Astrocyte of the cerebellum (primary cell): ENCODE measurements at regions not wholly inside any gene's neighbourhood (a gene's known extent, or its start where the extent isn't known, plus 50 kb on each side); places are given as distances from the start of the nearest gene placed in this dataset.

ENCODE experiments used
- DNase-seq: peaks from one replicate; pipeline ENCODE4 v3.0.0-alpha.2; 2011; ENCODE audit warnings: low read depth
- H3K4me3 ChIP-seq: 2 replicates; pipeline ENCODE4 v1.5.1; 2011; ENCODE audit warnings: mild to moderate bottlenecking, low read depth, low read length, moderate library complexity
- in situ Hi-C: cut with HindIII; loops from 2 replicates; pipeline ENCODE4 v1.10.0; 2017; ENCODE audit warnings: low sequenced_read_pairs
- TF ChIP-seq, protein P1 (sequence below): IDR thresholded peaks from 2 replicates; pipeline ENCODE4 v1.5.1; 2012; ENCODE audit warnings: low read length, low read depth, moderate library complexity, mild to moderate bottlenecking; ENCODE audit errors: missing control alignments

DNA sequence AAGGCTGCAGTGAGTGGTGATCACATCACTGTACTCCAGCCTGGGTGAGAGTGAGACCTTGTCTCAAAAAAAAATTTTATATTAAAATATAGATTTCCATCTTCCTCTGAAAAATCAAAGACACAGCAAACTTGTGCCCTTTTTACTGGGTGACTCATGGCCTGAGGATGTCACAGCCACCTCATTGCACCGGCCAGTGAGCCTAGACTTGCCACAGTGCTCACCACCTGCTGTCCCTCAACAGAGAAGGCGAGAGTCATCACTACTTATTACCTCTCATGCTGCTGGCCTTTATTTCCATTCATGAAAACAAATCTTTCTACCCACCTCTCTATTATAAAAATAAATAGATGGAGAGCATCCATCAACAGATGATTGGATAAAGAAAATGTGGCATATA, 295.8 kb downstream of the PREX1 start:
- in situ Hi-C loops: no loop called here

DNA sequence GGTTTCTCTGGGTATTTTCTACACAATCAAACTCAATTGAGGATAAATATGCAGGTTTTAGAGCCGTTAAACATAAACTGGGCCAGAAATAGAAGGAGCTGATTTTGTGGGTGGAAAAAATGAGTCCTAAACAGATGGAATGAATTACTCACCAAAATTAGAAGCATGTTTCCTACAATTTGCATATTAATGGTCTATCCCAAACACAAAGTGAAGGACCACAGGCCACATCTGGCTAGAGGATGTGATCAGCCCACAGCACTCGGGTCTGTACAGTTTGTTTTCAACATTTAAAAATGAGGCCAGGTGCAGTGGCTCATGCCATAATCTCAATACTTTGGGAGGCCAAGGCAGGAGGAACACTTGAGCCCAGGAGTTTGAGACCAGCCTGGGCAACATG, 296.3 kb downstream of the PREX1 start:
- in situ Hi-C loops: no loop called here

More for the DNA sequence above, 295.8 kb downstream of the PREX1 start:
- TF ChIP-seq, protein P1, sequence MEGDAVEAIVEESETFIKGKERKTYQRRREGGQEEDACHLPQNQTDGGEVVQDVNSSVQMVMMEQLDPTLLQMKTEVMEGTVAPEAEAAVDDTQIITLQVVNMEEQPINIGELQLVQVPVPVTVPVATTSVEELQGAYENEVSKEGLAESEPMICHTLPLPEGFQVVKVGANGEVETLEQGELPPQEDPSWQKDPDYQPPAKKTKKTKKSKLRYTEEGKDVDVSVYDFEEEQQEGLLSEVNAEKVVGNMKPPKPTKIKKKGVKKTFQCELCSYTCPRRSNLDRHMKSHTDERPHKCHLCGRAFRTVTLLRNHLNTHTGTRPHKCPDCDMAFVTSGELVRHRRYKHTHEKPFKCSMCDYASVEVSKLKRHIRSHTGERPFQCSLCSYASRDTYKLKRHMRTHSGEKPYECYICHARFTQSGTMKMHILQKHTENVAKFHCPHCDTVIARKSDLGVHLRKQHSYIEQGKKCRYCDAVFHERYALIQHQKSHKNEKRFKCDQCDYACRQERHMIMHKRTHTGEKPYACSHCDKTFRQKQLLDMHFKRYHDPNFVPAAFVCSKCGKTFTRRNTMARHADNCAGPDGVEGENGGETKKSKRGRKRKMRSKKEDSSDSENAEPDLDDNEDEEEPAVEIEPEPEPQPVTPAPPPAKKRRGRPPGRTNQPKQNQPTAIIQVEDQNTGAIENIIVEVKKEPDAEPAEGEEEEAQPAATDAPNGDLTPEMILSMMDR: no peak
- DNase-seq: no peak
- no peak overlapping the region for H3K4me3 ChIP-seq

GRCh38 chr20:48530957-48531356, 296.8 kb downstream of the PREX1 start:
- in situ Hi-C loops: no loop called here
- no peak for DNase-seq
- TF ChIP-seq, protein P1: no peak
- H3K4me3 ChIP-seq: no peak overlapping the region

More for the DNA sequence above, 296.3 kb downstream of the PREX1 start:
- TF ChIP-seq, protein P1: no peak
- H3K4me3 ChIP-seq: no peak overlapping the region
- DNase-seq: no peak

DNA sequence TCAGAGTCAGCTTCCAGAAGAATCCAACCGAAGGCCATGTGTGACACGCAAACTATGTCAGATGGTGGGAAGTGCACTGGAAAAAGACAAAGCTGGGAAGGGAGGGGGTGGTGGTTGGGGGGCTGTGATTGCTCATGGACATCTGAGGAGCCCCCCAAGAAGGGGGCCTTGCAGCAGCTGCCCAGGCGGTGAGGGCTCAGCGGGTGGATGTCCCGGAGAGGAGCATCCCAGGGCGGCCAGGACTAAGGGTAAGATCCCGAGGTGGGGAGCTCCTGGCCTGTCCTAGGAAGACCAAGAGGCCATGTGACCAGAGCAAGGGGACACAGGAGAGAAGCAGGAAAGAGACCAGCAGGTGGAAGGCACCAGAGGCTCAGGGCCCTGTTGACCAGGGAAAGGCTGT, 299.5 kb downstream of the PREX1 start:
- TF ChIP-seq, protein P1: no peak
- no peak overlapping the region for H3K4me3 ChIP-seq
- in situ Hi-C loops: no loop called here
- DNase-seq: no peak

DNA sequence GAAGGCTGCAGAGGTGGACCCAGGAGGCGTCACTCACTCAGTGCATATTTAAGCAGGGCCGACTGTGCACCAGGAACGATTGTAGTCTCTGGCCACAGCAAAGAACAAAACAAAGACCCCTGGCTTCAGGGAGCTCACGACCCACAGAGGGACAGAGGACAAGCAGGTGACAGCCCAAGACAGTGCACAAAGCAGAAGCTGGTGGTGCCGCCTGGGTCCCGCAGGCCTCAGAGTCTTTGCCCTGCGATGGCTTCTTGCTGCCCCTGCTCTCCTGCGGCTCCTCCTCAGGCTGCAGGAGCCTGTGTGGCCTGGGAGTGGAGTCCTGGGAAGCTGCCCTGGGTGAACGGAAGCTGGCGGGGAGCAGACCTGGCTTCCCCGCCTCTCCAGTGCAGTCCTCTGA, 300.0 kb downstream of the PREX1 start:
- in situ Hi-C loops: no loop called here
- no peak overlapping the region for H3K4me3 ChIP-seq
- DNase-seq: no peak
- TF ChIP-seq, protein P1: no peak

- no peak for DNase-seq
- no peak overlapping the region for H3K4me3 ChIP-seq
- TF ChIP-seq, protein P1: no peak
- in situ Hi-C loops: no loop called here
Observed at GRCh38 chr20:48526936-48527335, 300.9 kb downstream of the PREX1 start.

- TF ChIP-seq, protein P1: no peak
- H3K4me3 ChIP-seq: no peak overlapping the region
- DNase-seq: no peak
- in situ Hi-C loops: no loop called here
Observed at GRCh38 chr20:48525400-48525799, 302.4 kb downstream of the PREX1 start.
